ENCODE measurements at regions not wholly inside any gene's neighbourhood (a gene's known extent, or its start where the extent isn't known, plus 50 kb on each side); places are given as distances from the start of the nearest gene placed in this dataset.

- TF ChIP-seq CTCF (IDR thresholded peaks at IDR 0.05; ENCODE audit: borderline replicate concordance, extremely low read depth, low read length, poor library complexity, severe bottlenecking) (no peak), EZH2 (IDR thresholded peaks at IDR 0.05; ENCODE audit: borderline replicate concordance, low read depth, low read length, severe bottlenecking) (no peak)
Measured at GRCh38 chr18:22470248-22471235, 52.8 kb upstream of the CTAGE1 start.

Measured in DND-41 (cell line).